G401.6 (cell line): ENCODE measurements at regions not wholly inside any gene's neighbourhood (a gene's known extent, or its start where the extent isn't known, plus 50 kb on each side); places are given as distances from the start of the nearest gene placed in this dataset.

Experiments
- FAIRE-seq: peaks from 2 replicates; lab custom pipeline; 2012; peaks lifted over from hg19 to GRCh38; lab: Jason Lieb, UNC

GRCh38 chr3:83302091-83302490 lies 1540.6 kb upstream of the GBE1 start:
- no peak for FAIRE-seq

- FAIRE-seq: no peak
These were observed 1556.2 kb upstream of the GBE1 start for GRCh38 chr3:83317605-83318004.

GRCh38 chr3:83320726-83321125 lies 1559.3 kb upstream of the GBE1 start:
- no peak for FAIRE-seq

GRCh38 chr3:83321457-83321856 lies 1560.0 kb upstream of the GBE1 start:
- FAIRE-seq: no peak

GRCh38 chr3:83321891-83322290 lies 1560.4 kb upstream of the GBE1 start:
- no peak for FAIRE-seq

GRCh38 chr3:83354205-83354604 lies 1592.8 kb upstream of the GBE1 start:
- no peak for FAIRE-seq

GRCh38 chr3:83393276-83393675 lies 1565.5 kb upstream of the CADM2 start:
- FAIRE-seq: no peak

- no peak for FAIRE-seq
These were observed 1554.9 kb upstream of the CADM2 start for GRCh38 chr3:83403927-83404326.

- FAIRE-seq: no peak
These were observed 1532.5 kb upstream of the CADM2 start for GRCh38 chr3:83426300-83426699.

GRCh38 chr3:83434880-83435587 lies 1523.8 kb upstream of the CADM2 start:
- no peak for FAIRE-seq

- no peak for FAIRE-seq
These were observed 1520.6 kb upstream of the CADM2 start for GRCh38 chr3:83438188-83438587.

GRCh38 chr3:83453056-83453455 lies 1505.7 kb upstream of the CADM2 start:
- no peak for FAIRE-seq

GRCh38 chr3:83454353-83454752 lies 1504.4 kb upstream of the CADM2 start:
- no peak for FAIRE-seq

GRCh38 chr3:83457551-83457950 lies 1501.2 kb upstream of the CADM2 start:
- no peak for FAIRE-seq

- FAIRE-seq: no peak
These were observed 1498.7 kb upstream of the CADM2 start for GRCh38 chr3:83460052-83460451.

- FAIRE-seq: no peak
These were observed 1497.4 kb upstream of the CADM2 start for GRCh38 chr3:83461411-83461810.

GRCh38 chr3:83477563-83477962 lies 1481.2 kb upstream of the CADM2 start:
- FAIRE-seq: no peak

- no peak for FAIRE-seq
These were observed 1476.3 kb upstream of the CADM2 start for GRCh38 chr3:83482402-83483070.

- no peak for FAIRE-seq
These were observed 1462.3 kb upstream of the CADM2 start for GRCh38 chr3:83496462-83496861.

- FAIRE-seq: no peak
These were observed 1460.3 kb upstream of the CADM2 start for GRCh38 chr3:83498361-83499016.

- no peak for FAIRE-seq
These were observed 1458.4 kb upstream of the CADM2 start for GRCh38 chr3:83500422-83500821.

GRCh38 chr3:83500931-83501330 lies 1457.9 kb upstream of the CADM2 start:
- FAIRE-seq: no peak

- FAIRE-seq: no peak
These were observed 1445.7 kb upstream of the CADM2 start for GRCh38 chr3:83513051-83513450.

GRCh38 chr3:83513677-83514076 lies 1445.1 kb upstream of the CADM2 start:
- FAIRE-seq: no peak
